ENCODE measurements at regions not wholly inside any gene's neighbourhood (a gene's known extent, or its start where the extent isn't known, plus 50 kb on each side); places are given as distances from the start of the nearest gene placed in this dataset.

DNA sequence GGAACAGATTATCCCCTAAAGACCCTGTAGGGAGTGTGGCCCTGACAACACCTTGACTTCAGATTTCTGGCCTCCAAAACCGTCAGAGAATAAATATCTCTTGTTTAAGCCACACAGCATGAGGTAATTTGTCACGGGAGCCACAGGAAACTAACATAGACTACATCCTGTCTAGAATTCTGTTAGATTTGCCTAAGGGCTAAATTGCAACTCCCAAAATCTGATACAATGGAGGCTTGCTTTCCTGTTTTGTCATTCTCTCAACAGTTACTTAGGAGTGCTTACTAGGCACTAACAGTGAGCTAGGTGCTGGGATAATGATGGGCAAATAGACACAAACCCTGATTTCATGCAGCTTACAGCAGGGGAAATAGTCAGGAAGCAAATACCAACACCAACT lies 141.6 kb downstream of the MIS18A start:
- 56 to 60% methylated on average over 2 of the region's 2 CpGs for WGBS, 2 donors
- intact Hi-C loops (cut with DNase I), result loop anchor here in 1 of 3 donors (10.0 kb wide), 1 partner anchor 62 kb away; no protein-coding TSS in a partner anchor
- H3K36me3 ChIP-seq, result no peaks in the 10 kb centered on the region
- DNase-seq (no peak), FAIRE-seq (no peak), ATAC-seq (no peak)
- no peak overlapping the region for H3K4me3 ChIP-seq
- TF ChIP-seq, protein P1, sequence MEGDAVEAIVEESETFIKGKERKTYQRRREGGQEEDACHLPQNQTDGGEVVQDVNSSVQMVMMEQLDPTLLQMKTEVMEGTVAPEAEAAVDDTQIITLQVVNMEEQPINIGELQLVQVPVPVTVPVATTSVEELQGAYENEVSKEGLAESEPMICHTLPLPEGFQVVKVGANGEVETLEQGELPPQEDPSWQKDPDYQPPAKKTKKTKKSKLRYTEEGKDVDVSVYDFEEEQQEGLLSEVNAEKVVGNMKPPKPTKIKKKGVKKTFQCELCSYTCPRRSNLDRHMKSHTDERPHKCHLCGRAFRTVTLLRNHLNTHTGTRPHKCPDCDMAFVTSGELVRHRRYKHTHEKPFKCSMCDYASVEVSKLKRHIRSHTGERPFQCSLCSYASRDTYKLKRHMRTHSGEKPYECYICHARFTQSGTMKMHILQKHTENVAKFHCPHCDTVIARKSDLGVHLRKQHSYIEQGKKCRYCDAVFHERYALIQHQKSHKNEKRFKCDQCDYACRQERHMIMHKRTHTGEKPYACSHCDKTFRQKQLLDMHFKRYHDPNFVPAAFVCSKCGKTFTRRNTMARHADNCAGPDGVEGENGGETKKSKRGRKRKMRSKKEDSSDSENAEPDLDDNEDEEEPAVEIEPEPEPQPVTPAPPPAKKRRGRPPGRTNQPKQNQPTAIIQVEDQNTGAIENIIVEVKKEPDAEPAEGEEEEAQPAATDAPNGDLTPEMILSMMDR (IDR thresholded peaks at IDR 0.05), result no peak
- no peaks in the 10 kb centered on the region for H3K27me3 ChIP-seq
- no peak overlapping the region for H3K27ac ChIP-seq
- H3K4me1 ChIP-seq, result no peaks in the 10 kb centered on the region
- no peaks in the 10 kb centered on the region for H3K9me3 ChIP-seq

DNA sequence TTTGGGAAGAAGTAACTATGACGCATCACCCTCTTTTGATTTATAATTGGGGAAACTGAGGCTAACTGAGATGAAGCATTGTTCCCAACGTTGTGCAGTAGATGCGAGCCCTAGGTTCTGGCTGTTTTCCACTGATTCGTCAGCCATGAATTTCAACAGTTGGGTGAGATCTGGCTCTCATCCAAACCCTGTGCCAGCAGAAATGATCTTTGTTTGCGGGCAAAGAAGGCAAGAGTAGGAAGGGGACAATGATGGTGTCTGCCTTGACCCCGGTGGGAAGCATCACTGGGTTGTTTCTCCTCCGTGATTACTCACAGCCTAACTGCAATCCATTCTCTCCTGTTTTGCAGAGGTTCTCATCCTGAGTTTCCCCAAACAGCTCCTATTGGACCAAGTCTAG lies 142.3 kb downstream of the MIS18A start:
- Histone ChIP-seq H3K9me3 (no peaks in the 10 kb centered on the region), H3K36me3 (no peaks in the 10 kb centered on the region), H3K4me3 (no peak overlapping the region), H3K27ac (no peak overlapping the region), H3K27me3 (no peaks in the 10 kb centered on the region), H3K4me1 (no peaks in the 10 kb centered on the region)
- DNase-seq (no peak), ATAC-seq (no peak), FAIRE-seq (no peak)
- WGBS, 2 donors, result 72 to 81% methylated on average over 7 of the region's 7 CpGs
- intact Hi-C loops (cut with DNase I), result loop anchor here in 1 of 3 donors (10.0 kb wide), 1 partner anchor 62 kb away; no protein-coding TSS in a partner anchor
- TF ChIP-seq, protein P1 (IDR thresholded peaks at IDR 0.05), result no peak

DNA sequence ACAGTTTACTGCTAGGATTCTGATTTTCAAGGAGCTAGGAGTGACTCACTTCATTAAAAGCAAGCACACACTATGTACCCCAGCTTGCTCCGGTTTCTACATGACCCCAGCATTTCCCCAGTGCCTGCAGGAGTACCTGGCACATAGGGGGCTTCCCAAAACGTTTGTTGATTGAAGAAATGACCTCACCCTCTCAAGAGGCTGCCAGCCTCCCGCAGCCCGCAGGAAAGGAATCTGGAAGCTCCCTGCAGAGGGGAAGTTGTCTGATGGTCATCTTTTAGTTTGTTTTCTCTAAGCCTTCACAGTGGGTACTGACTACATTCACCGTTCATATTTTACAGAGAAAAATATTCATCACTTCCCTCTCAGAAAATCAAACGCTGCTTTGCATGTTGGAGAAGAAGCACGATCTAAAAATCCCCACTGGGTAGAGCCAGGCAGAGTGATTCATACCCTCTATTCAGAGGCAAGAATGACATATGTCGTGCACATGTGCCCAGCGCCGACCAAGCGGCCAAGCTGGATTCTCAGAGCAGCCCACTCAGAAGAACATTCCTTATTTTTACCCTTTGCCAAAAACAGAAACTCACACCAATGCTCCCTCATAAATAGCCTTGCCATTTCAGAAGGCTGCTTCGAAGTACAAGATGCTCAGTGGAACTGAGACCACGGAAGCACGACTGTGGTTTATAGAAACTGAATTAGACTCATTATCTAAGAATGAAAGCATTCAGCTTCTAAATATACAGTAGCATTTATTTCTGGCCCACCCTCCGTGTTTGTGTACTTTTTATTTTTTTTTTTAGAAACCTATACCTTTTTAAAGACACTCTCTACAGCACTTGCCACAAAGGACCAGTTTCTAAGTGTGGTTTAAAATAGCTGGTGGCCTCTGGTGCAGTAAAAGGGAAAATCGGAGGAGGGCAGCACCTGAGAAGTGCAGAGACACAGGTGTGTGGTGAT lies 143.2 kb downstream of the MIS18A start:
- no peak overlapping the region for H3K27ac ChIP-seq
- TF ChIP-seq, protein P1 (IDR thresholded peaks at IDR 0.05), result no peak
- no peak for DNase-seq
- H3K36me3 ChIP-seq, result no peaks in the 10 kb centered on the region
- H3K9me3 ChIP-seq, result no peaks in the 10 kb centered on the region
- FAIRE-seq, result no peak
- intact Hi-C loops (cut with DNase I), result loop anchor here in 1 of 3 donors (10.0 kb wide), 1 partner anchor 61 kb away; no protein-coding TSS in a partner anchor
- no peak overlapping the region for H3K4me3 ChIP-seq
- no peaks in the 10 kb centered on the region for H3K4me1 ChIP-seq
- 56 to 63% methylated on average over 16 of the region's 16 CpGs for WGBS, 2 donors
- no peaks in the 10 kb centered on the region for H3K27me3 ChIP-seq
- no peak for ATAC-seq

- FAIRE-seq (no peak), ATAC-seq (no peak), DNase-seq (no peak)
- intact Hi-C loops (cut with DNase I), result loop anchor here in 1 of 3 donors (10.0 kb wide), 1 partner anchor 60 kb away; no protein-coding TSS in a partner anchor
- Histone ChIP-seq H3K4me1 (no peaks in the 10 kb centered on the region), H3K9me3 (no peaks in the 10 kb centered on the region), H3K4me3 (no peak overlapping the region), H3K36me3 (no peaks in the 10 kb centered on the region), H3K27ac (no peak overlapping the region), H3K27me3 (no peaks in the 10 kb centered on the region)
- 53 to 71% methylated on average over 9 to 11 of the region's 11 CpGs for WGBS, 2 donors
- TF ChIP-seq, protein P1 (IDR thresholded peaks at IDR 0.05), result no peak
Measured at GRCh38 chr21:32134441-32135130, 144.3 kb downstream of the MIS18A start.

Measured in pancreas (tissue), 10 donors.